Spleen (tissue), 11 donors: ENCODE measurements at regions not wholly inside any gene's neighbourhood (a gene's known extent, or its start where the extent isn't known, plus 50 kb on each side); places are given as distances from the start of the nearest gene placed in this dataset.
A peak's percentile ranks its signal among the peaks of the same experiment; 100 is the strongest.

Source experiments
- DNase-seq: peaks from one replicate; pipeline ENCODE4 v3.0.0-alpha.2; 2020
- H3K27ac ChIP-seq, 8 donors: fragments of 200-600 bp; sonication (generic) in 7 of 8; 1 replicate in 4 of 8; 2 replicates in 4 of 8; pipeline versions ENCODE4 v1.5.0 to v1.8.0; 2016 to 2021; ENCODE audit warnings: inconsistent platforms in 4 of 8, mild to moderate bottlenecking in 4 of 8, moderate library complexity in 1 of 8
- H3K27me3 ChIP-seq, 7 donors: fragments of 200-600 bp; sonication (generic) in 6 of 7; replicated peaks in 1 of 7; 1 replicate in 4 of 7; 2 replicates in 3 of 7; pipeline versions ENCODE4 v1.5.0 to v1.8.0; 2016 to 2021; ENCODE audit warnings: inconsistent platforms in 3 of 7, mild to moderate bottlenecking in 1 of 7
- H3K36me3 ChIP-seq, 6 donors: fragments of 200-600 bp; sonication (generic) in 5 of 6; 1 replicate in 4 of 6; 2 replicates in 2 of 6; pipeline versions ENCODE4 v1.5.0 to v1.8.0; 2016 to 2021; ENCODE audit warnings: inconsistent platforms in 2 of 6
- H3K4me1 ChIP-seq, 6 donors: fragments of 200-600 bp; sonication (generic) in 5 of 6; 1 replicate in 3 of 6; 2 replicates in 3 of 6; pipeline versions ENCODE4 v1.5.0 to v1.8.0; 2016 to 2021; ENCODE audit warnings: inconsistent platforms in 3 of 6
- H3K4me3 ChIP-seq, 8 donors: fragments of 200-600 bp; sonication (generic) in 7 of 8; 1 replicate in 4 of 8; 2 replicates in 4 of 8; pipeline versions ENCODE4 v1.5.0 to v1.8.0; 2016 to 2021; ENCODE audit warnings: inconsistent platforms in 4 of 8, mild to moderate bottlenecking in 4 of 8, moderate library complexity in 2 of 8
- H3K9me3 ChIP-seq, 8 donors: fragments of 200-600 bp; sonication (generic) in 7 of 8; 1 replicate in 4 of 8; 2 replicates in 4 of 8; pipeline versions ENCODE4 v1.5.0 to v1.8.0; 2016 to 2021; ENCODE audit warnings: inconsistent platforms in 4 of 8
- POLR2A ChIP-seq, 3 donors: fragments of 450-650 bp; IDR thresholded peaks; one replicate each; pipeline ENCODE4 v1.5.1; 2017; ENCODE audit warnings: antibody characterized with exemption in 3 of 3, mild to moderate bottlenecking in 1 of 3
- POLR2AphosphoS5 ChIP-seq, 3 donors: sonication (generic); formaldehyde crosslinking; IDR thresholded peaks; one replicate each; pipeline ENCODE4 v1.5.1; 2017; ENCODE audit warnings: antibody characterized with exemption in 3 of 3
- WGBS, 5 donors: extraction: QIAGEN DNeasy Blood & Tissue Kit in 3 of 5; methylation state at CpG; one replicate each; pipeline versions ENCODE4 v1.1.5 to v1.1.7; 2013 to 2018; 5-methylcytosine and 5-hydroxymethylcytosine counted together
- intact Hi-C: fragments of 100-400 bp; cut with DNase I; formaldehyde crosslinking; loops from one replicate; pipeline ENCODE4 v1.15.0; 2023; ENCODE audit warnings: low total_unique reads
- TF ChIP-seq, protein P1 (sequence below), 11 experiments: fragments of 200-600 bp in 7 of 11; fragments of 450-650 bp in 4 of 11; sonication (generic) in 4 of 11; IDR thresholded peaks in 8 of 11; conservative IDR thresholded peaks in 3 of 11; 1 replicate in 7 of 11; 2 replicates in 4 of 11; pipeline versions ENCODE4 v1.4.0 to v1.8.0; 2016 to 2021; ENCODE audit warnings: antibody characterized with exemption in 11 of 11, inconsistent platforms in 4 of 11, mild to moderate bottlenecking in 1 of 11
- donor health status: healthy with polysubstance abuse.
- donor health status: DM: no; HTN: no; CAD: no; lungs with moderate emphysema.
- donor health status: DM: no; HTN: no; CAD: no.
- donor health status: Bipolar disorder and iron deficiency.
- donor health status: healthy.
- donor health status: DM: no; HTN: no; CAD: no.
- donor health status: DM: yes; HTN: yes; CAD: no.

DNA sequence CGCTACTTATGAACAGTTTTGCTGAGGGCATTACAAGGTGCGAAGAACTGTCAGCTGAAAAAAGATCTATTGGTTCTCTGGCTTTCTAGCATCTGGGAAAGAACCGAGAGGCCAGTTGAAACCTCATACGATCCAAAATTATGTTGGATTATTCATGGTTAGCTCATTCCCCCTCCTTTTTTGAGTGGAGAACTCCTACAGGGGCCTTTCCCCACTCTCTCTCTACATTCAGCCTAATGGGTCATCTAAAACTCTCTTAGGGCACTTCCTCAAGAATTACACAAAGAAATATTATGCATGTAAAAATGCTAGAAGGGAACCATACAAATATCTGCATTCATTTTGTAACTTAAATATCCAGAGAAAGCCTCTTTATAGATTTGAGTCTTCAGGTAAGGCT, 358.2 kb downstream of the ADGRL2 start:
- Histone ChIP-seq H3K27ac (no peak overlapping the region), H3K27me3 (no peaks in the 10 kb centered on the region), H3K4me1 (peaks cover 0 to 17% (median 0%) of the 10 kb centered on the region in 6 donors), H3K4me3 (no peak overlapping the region), H3K9me3 (no peaks in the 10 kb centered on the region), H3K36me3 (no peaks in the 10 kb centered on the region)
- no peak for DNase-seq
- intact Hi-C loops: no loop called here
- TF ChIP-seq, protein P1, sequence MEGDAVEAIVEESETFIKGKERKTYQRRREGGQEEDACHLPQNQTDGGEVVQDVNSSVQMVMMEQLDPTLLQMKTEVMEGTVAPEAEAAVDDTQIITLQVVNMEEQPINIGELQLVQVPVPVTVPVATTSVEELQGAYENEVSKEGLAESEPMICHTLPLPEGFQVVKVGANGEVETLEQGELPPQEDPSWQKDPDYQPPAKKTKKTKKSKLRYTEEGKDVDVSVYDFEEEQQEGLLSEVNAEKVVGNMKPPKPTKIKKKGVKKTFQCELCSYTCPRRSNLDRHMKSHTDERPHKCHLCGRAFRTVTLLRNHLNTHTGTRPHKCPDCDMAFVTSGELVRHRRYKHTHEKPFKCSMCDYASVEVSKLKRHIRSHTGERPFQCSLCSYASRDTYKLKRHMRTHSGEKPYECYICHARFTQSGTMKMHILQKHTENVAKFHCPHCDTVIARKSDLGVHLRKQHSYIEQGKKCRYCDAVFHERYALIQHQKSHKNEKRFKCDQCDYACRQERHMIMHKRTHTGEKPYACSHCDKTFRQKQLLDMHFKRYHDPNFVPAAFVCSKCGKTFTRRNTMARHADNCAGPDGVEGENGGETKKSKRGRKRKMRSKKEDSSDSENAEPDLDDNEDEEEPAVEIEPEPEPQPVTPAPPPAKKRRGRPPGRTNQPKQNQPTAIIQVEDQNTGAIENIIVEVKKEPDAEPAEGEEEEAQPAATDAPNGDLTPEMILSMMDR (IDR thresholded peaks at IDR 0.05 in 8 of 11, conservative IDR thresholded peaks at IDR 0.05 in 3 of 11): no peak
- TF ChIP-seq POLR2AphosphoS5 (IDR thresholded peaks at IDR 0.05) (no peak), POLR2A (IDR thresholded peaks at IDR 0.05) (no peak)
- WGBS, 5 donors: 88 to 94% (median 92%) methylated on average over 4 of the region's 4 CpGs

DNA sequence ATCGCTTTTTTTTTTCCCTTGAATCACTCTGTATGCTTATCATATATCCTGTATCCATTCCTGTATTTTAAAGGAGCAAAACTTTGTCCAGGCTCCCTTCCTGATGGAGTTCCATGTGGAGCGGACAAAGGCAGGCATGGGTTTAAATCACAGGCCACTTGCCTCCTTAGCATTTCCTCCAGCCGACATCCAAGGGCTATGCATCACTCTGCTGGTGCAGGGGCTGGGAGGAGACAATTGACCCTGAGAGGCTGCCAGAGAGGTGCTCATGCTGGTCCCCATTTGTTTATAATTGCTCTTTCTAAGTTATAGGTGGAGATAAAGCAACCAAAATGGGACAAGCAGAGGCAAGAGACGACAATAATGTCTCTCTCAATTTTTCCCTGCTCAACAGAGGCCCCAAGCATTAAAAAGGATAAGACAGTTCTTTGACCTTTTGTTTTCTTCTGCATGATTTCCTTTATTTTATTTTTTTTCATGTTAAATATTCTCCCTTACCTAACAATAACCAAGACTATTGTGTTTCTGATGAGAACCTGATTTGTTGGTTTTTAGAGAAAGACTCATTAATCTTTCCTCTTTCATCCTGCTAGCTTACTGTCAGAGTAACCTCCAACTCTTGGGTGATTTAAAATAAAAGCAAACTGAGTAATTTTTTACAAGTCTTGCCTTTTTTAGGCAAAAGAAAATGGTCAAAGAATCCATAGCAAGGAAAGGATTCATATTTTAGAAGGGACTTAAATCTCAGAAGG, 353.7 kb downstream of the ADGRL2 start:
- WGBS, 5 donors: 60 to 86% (median 82%) methylated on average over 4 of the region's 4 CpGs
- H3K4me1 ChIP-seq: no peaks in the 10 kb centered on the region
- H3K4me3 ChIP-seq: no peak overlapping the region
- no peak for DNase-seq
- H3K9me3 ChIP-seq: no peaks in the 10 kb centered on the region
- no peaks in the 10 kb centered on the region for H3K27me3 ChIP-seq
- H3K36me3 ChIP-seq: no peaks in the 10 kb centered on the region
- intact Hi-C loops: no loop called here
- no peak overlapping the region for H3K27ac ChIP-seq
- no peak for TF ChIP-seq POLR2AphosphoS5 (IDR thresholded peaks at IDR 0.05)
- TF ChIP-seq, protein P1 (IDR thresholded peaks at IDR 0.05 in 8 of 11, conservative IDR thresholded peaks at IDR 0.05 in 3 of 11): no peak
- no peak for TF ChIP-seq POLR2A (IDR thresholded peaks at IDR 0.05)

DNA sequence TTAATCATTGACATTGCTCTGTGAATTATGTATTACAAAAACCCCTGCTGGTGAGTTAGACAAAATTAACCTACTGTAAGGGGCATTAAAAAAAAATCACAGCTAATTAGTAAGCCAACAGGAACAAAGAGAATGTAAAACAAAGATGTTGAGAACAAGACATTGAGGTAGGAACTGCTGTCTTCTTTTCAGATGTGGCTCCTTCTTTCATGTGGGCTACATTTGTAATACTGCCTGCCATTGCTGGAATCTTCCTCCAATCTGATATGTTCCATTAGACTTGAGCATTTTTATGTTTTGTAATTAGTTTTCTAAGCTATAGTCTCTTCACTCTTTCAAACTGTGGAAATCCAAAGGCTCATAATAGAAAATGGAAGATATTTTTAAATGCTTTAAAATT, 353.0 kb downstream of the ADGRL2 start:
- TF ChIP-seq, protein P1 (IDR thresholded peaks at IDR 0.05 in 8 of 11, conservative IDR thresholded peaks at IDR 0.05 in 3 of 11): no peak
- TF ChIP-seq POLR2AphosphoS5 (IDR thresholded peaks at IDR 0.05) (no peak), POLR2A (IDR thresholded peaks at IDR 0.05) (no peak)
- Histone ChIP-seq H3K9me3 (no peaks in the 10 kb centered on the region), H3K27ac (peak overlapping the region in 1 of 8 donors; percentile 23), H3K4me1 (no peaks in the 10 kb centered on the region), H3K4me3 (no peak overlapping the region), H3K36me3 (no peaks in the 10 kb centered on the region), H3K27me3 (no peaks in the 10 kb centered on the region)
- no peak for DNase-seq
- intact Hi-C loops: no loop called here

DNA sequence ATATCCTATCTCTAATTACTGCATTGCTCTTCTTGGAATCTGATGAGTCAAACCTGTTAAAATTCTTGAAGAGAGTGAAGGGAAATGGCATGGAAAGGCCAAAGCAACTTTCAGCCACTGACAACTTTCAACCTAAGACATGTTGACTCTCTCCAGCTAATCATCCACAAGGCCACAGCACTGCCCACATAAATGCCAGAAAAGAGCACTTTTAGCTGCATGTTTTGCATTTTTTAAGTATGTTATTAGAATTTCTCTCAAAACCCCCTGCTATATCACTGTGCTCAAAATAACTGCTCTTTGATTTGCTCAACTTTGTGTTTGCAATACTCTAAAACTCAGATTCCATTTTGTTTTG, 352.5 kb downstream of the ADGRL2 start:
- DNase-seq: no peak
- Histone ChIP-seq H3K4me1 (no peaks in the 10 kb centered on the region), H3K36me3 (no peaks in the 10 kb centered on the region), H3K4me3 (no peak overlapping the region), H3K9me3 (no peaks in the 10 kb centered on the region), H3K27me3 (no peaks in the 10 kb centered on the region), H3K27ac (peak overlapping the region in 4 of 8 donors; percentile 9 to 26 (median 22))
- intact Hi-C loops: no loop called here
- TF ChIP-seq POLR2A (IDR thresholded peaks at IDR 0.05) (no peak), POLR2AphosphoS5 (IDR thresholded peaks at IDR 0.05) (no peak)
- TF ChIP-seq, protein P1 (IDR thresholded peaks at IDR 0.05 in 8 of 11, conservative IDR thresholded peaks at IDR 0.05 in 3 of 11): no peak
